ENCODE measurements at regions not wholly inside any gene's neighbourhood (a gene's known extent, or its start where the extent isn't known, plus 50 kb on each side); places are given as distances from the start of the nearest gene placed in this dataset.

DNA sequence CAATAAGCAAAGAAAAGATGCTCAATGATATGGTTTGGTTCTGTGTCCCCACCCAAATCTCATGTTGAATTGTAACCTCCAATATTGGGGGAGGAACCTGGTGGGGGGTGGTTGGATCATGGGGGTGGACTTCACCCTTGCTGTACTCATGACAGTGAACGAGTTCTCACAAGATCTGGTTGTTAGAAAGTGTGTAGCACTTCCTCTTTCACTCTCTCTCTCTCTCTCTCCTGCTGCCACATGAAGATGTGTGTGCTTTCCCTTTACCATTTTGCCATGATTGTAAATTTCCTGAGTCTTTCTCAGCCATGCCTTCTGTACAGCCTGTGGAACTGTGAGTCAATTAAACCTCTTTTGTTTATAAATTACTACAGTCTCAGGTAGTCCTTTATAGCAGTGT lies 248.4 kb downstream of the HHIPL2 start:
- H3K27me3 ChIP-seq: no peaks in the 10 kb centered on the region
- no peak overlapping the region for H3K4me3 ChIP-seq
- in situ Hi-C loops (cut with MboI; ENCODE audit: low pct_ligation_motif_present in 1 of 4, low pct_unique_long_range_greater_than_20kb in 1 of 4, low sequenced_read_pairs in 3 of 4) (no loop called here), intact Hi-C loops (cut with DNase I; ENCODE audit: low total_unique reads) (no loop called here)
- no peak for DNase-seq
- H3K4me1 ChIP-seq: no peaks in the 10 kb centered on the region
- no peaks in the 10 kb centered on the region for H3K36me3 ChIP-seq
- 29 to 39% methylated on average over 1 of the region's 1 CpG for WGBS, 2 donors (ENCODE audit: low coverage in 1 of 2)
- TF ChIP-seq POLR2AphosphoS5 (IDR thresholded peaks at IDR 0.05) (no peak), POLR2A (IDR thresholded peaks at IDR 0.05) (no peak)
- no peak overlapping the region for H3K27ac ChIP-seq
- H3K9me3 ChIP-seq: peaks cover 0 to 8% of the 10 kb centered on the region in 2 donors

- Histone ChIP-seq H3K4me1 (no peaks in the 10 kb centered on the region), H3K27ac (no peak overlapping the region), H3K9me3 (peaks cover 0 to 8% of the 10 kb centered on the region in 2 donors), H3K27me3 (no peaks in the 10 kb centered on the region), H3K36me3 (no peaks in the 10 kb centered on the region), H3K4me3 (no peak overlapping the region)
- intact Hi-C loops (cut with DNase I; ENCODE audit: low total_unique reads): no loop called here
- in situ Hi-C loops (cut with MboI; ENCODE audit: low pct_ligation_motif_present in 1 of 4, low pct_unique_long_range_greater_than_20kb in 1 of 4, low sequenced_read_pairs in 3 of 4): no loop called here
- DNase-seq: no peak
- TF ChIP-seq POLR2A (IDR thresholded peaks at IDR 0.05) (no peak), CTCF (IDR thresholded peaks at IDR 0.05) (no peak), EP300 (IDR thresholded peaks at IDR 0.05; ENCODE audit: low read depth) (no peak), POLR2AphosphoS5 (IDR thresholded peaks at IDR 0.05) (no peak)
- WGBS, 2 donors (ENCODE audit: low coverage in 1 of 2): 94% methylated on average over 2 of the region's 2 CpGs; no CpG with 5 or more reads in 1 of the 2 donors
These were observed 257.0 kb downstream of the HHIPL2 start for GRCh38 chr1:222290866-222291265.

DNA sequence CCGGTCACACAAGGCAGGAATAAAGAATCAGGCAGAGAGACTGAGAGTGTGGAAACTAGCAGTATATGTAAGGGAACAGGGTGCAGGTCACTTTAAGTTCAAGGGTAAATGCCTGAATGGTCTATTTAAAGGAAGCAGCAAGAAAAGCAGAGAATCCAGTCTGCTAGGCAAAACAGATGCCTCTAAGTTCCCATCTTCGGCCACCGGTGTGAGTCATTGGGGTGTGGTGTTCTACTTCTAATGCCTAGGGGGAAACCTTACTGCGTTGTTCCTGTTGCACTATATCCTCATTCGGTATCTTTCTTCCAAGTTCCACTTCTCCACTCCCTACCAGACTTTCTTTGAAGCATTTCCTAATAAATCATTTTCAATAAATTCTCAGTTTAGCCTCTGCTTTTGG lies 259.9 kb downstream of the HHIPL2 start:
- 42 to 55% methylated on average over 4 to 5 of the region's 5 CpGs for WGBS, 2 donors (ENCODE audit: low coverage in 1 of 2)
- no peak for DNase-seq
- Histone ChIP-seq H3K4me3 (no peak overlapping the region), H3K27ac (no peak overlapping the region), H3K9me3 (no peaks in the 10 kb centered on the region), H3K4me1 (peaks cover 0 to 7% (median 0%) of the 10 kb centered on the region in 4 donors), H3K27me3 (no peaks in the 10 kb centered on the region), H3K36me3 (no peaks in the 10 kb centered on the region)
- in situ Hi-C loops (cut with MboI; ENCODE audit: low pct_ligation_motif_present in 1 of 4, low pct_unique_long_range_greater_than_20kb in 1 of 4, low sequenced_read_pairs in 3 of 4) (no loop called here), intact Hi-C loops (cut with DNase I; ENCODE audit: low total_unique reads) (no loop called here)
- TF ChIP-seq POLR2A (IDR thresholded peaks at IDR 0.05): no peak
- no peak for TF ChIP-seq POLR2AphosphoS5 (IDR thresholded peaks at IDR 0.05)
- TF ChIP-seq CTCF (IDR thresholded peaks at IDR 0.05): no peak
- no peak for TF ChIP-seq EP300 (IDR thresholded peaks at IDR 0.05; ENCODE audit: low read depth)

DNA sequence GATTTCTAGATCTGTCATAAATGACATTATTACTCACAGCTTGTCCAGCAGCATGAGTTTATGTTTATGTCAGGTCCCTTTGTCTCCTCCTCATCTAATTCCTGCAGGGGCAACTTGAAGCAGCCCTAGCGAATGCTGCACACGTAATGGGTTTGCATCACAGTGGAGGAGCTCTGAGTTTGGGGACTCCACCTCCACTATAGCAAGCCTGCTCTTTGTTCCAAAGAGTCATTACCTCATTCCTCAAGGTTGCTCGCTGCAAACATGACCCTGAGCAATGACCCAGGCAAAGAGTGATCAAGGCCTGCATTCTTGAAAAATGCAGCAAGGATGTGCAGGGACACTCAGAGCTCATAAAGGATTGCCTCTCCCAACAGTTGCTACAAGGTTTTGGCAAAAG lies 261.9 kb downstream of the HHIPL2 start:
- Histone ChIP-seq H3K9me3 (no peaks in the 10 kb centered on the region), H3K4me1 (peaks cover 0 to 8% (median 0%) of the 10 kb centered on the region in 4 donors), H3K36me3 (no peaks in the 10 kb centered on the region), H3K4me3 (no peak overlapping the region), H3K27ac (no peak overlapping the region), H3K27me3 (no peaks in the 10 kb centered on the region)
- intact Hi-C loops (cut with DNase I; ENCODE audit: low total_unique reads) (no loop called here), in situ Hi-C loops (cut with MboI; ENCODE audit: low pct_ligation_motif_present in 1 of 4, low pct_unique_long_range_greater_than_20kb in 1 of 4, low sequenced_read_pairs in 3 of 4) (no loop called here)
- no peak for DNase-seq
- TF ChIP-seq POLR2A (IDR thresholded peaks at IDR 0.05) (no peak), CTCF (IDR thresholded peaks at IDR 0.05) (no peak), POLR2AphosphoS5 (IDR thresholded peaks at IDR 0.05) (no peak), EP300 (IDR thresholded peaks at IDR 0.05; ENCODE audit: low read depth) (no peak)
- 86% methylated on average over 3 of the region's 3 CpGs; no CpG with 5 or more reads in 1 of the 2 donors for WGBS, 2 donors (ENCODE audit: low coverage in 1 of 2)

GRCh38 chr1:222285526-222285925 lies 262.4 kb downstream of the HHIPL2 start:
- Histone ChIP-seq H3K36me3 (no peaks in the 10 kb centered on the region), H3K4me1 (peaks cover 0 to 8% (median 0%) of the 10 kb centered on the region in 4 donors), H3K27ac (no peak overlapping the region), H3K4me3 (no peak overlapping the region), H3K9me3 (no peaks in the 10 kb centered on the region), H3K27me3 (no peaks in the 10 kb centered on the region)
- intact Hi-C loops (cut with DNase I; ENCODE audit: low total_unique reads): no loop called here
- in situ Hi-C loops (cut with MboI; ENCODE audit: low pct_ligation_motif_present in 1 of 4, low pct_unique_long_range_greater_than_20kb in 1 of 4, low sequenced_read_pairs in 3 of 4): no loop called here
- TF ChIP-seq EP300 (IDR thresholded peaks at IDR 0.05; ENCODE audit: low read depth): no peak
- TF ChIP-seq CTCF (IDR thresholded peaks at IDR 0.05): no peak
- no peak for TF ChIP-seq POLR2A (IDR thresholded peaks at IDR 0.05)
- no peak for TF ChIP-seq POLR2AphosphoS5 (IDR thresholded peaks at IDR 0.05)
- WGBS, 2 donors (ENCODE audit: low coverage in 1 of 2): 70 to 79% methylated on average over 1 of the region's 1 CpG
- no peak for DNase-seq
